Keratinocyte (primary cell): ENCODE measurements at regions not wholly inside any gene's neighbourhood (a gene's known extent, or its start where the extent isn't known, plus 50 kb on each side); places are given as distances from the start of the nearest gene placed in this dataset.

Source experiments
- DNase-seq: peaks from one replicate; pipeline ENCODE4 v3.0.0-alpha.2; 2011; ENCODE audit warnings: low read depth, missing footprints, low spot score
- FAIRE-seq: peaks from 2 replicates; lab custom pipeline; 2011; peaks lifted over from hg19 to GRCh38; lab: Jason Lieb, UNC
- H2AFZ ChIP-seq: 2 replicates; pipeline ENCODE4 v1.6.0; 2012; ENCODE audit warnings: low read length, control low read depth, inconsistent platforms; ENCODE audit not compliant: control insufficient read depth
- H3K27ac ChIP-seq: 2 replicates; pipeline ENCODE4 v1.5.1; 2011; ENCODE audit warnings: low read length; ENCODE audit not compliant: control insufficient read depth, insufficient read depth
- H3K27me3 ChIP-seq: 3 replicates; pipeline ENCODE4 v1.6.0; 2011; ENCODE audit warnings: low read length; ENCODE audit not compliant: control insufficient read depth, insufficient read depth; ENCODE audit errors: extremely low read depth
- H3K36me3 ChIP-seq, 2 experiments: 2 replicates in 1 of 2; 3 replicates in 1 of 2; pipeline ENCODE4 v1.5.1; 2011; ENCODE audit warnings: low read length in 2 of 2, mild to moderate bottlenecking in 1 of 2; ENCODE audit not compliant: control insufficient read depth in 2 of 2, insufficient read depth in 2 of 2; ENCODE audit errors: extremely low read depth in 1 of 2
- H3K4me1 ChIP-seq: 3 replicates; pipeline ENCODE4 v1.5.1; 2011; ENCODE audit warnings: low read length; ENCODE audit not compliant: control insufficient read depth, insufficient read depth; ENCODE audit errors: extremely low read depth
- H3K4me2 ChIP-seq: 3 replicates; pipeline ENCODE4 v1.6.0; 2011; ENCODE audit warnings: low read depth, low read length; ENCODE audit not compliant: control insufficient read depth, insufficient read depth; ENCODE audit errors: extremely low read depth
- H3K4me3 ChIP-seq, 3 experiments: fragments of 200-600 bp in 1 of 3; sonication (generic) in 1 of 3; 2 replicates in 2 of 3; 3 replicates in 1 of 3; pipeline ENCODE4 v1.5.1; 2011 to 2016; ENCODE audit warnings: low read length in 3 of 3, mild to moderate bottlenecking in 3 of 3, control low read depth in 2 of 3, inconsistent platforms in 1 of 3, low read depth in 1 of 3, mixed read lengths in 1 of 3, mixed run types in 1 of 3, moderate library complexity in 1 of 3; ENCODE audit not compliant: control insufficient read depth in 2 of 3, insufficient read depth in 2 of 3; ENCODE audit errors: extremely low read depth in 1 of 3
- H3K79me2 ChIP-seq: 2 replicates; pipeline ENCODE4 v1.6.0; 2012; ENCODE audit warnings: low read length; ENCODE audit not compliant: control insufficient read depth, insufficient read depth
- H3K9ac ChIP-seq: 3 replicates; pipeline ENCODE4 v1.6.0; 2011; ENCODE audit warnings: low read length; ENCODE audit not compliant: control insufficient read depth, insufficient read depth; ENCODE audit errors: extremely low read depth
- H3K9me1 ChIP-seq: 3 replicates; pipeline ENCODE4 v1.6.0; 2011; ENCODE audit warnings: low read length; ENCODE audit not compliant: control insufficient read depth, insufficient read depth; ENCODE audit errors: extremely low read depth
- H3K9me3 ChIP-seq: 2 replicates; pipeline ENCODE4 v1.5.1; 2012; ENCODE audit warnings: low read depth, low read length; ENCODE audit not compliant: control insufficient read depth
- H4K20me1 ChIP-seq: 3 replicates; pipeline ENCODE4 v1.6.0; 2011; ENCODE audit warnings: low read length; ENCODE audit not compliant: control insufficient read depth, insufficient read depth; ENCODE audit errors: extremely low read depth
- CTCF ChIP-seq, 3 experiments: IDR thresholded peaks in 1 of 3; conservative IDR thresholded peaks in 1 of 3; optimal IDR thresholded peaks in 1 of 3; 2 replicates in 2 of 3; 3 replicates in 1 of 3; pipeline versions ENCODE3 to v1.5.1; 2011; ENCODE audit warnings: low read length in 3 of 3, mild to moderate bottlenecking in 3 of 3, moderate library complexity in 2 of 3, control low read depth in 1 of 3, inconsistent platforms in 1 of 3; ENCODE audit not compliant: insufficient read depth in 2 of 3; ENCODE audit errors: extremely low read depth in 1 of 3
- EZH2 ChIP-seq: IDR thresholded peaks from one replicate; pipeline ENCODE4 v1.6.1; 2012; ENCODE audit warnings: inconsistent platforms, mild to moderate bottlenecking, low read length, moderate library complexity
- dilution Hi-C: fragments of 300-500 bp; cut with MboI; formaldehyde crosslinking; loops from one replicate; pipeline ENCODE4 v1.7.0; 2020; ENCODE audit warnings: low sequenced_read_pairs; ENCODE audit not compliant: extremely low pct_ligation_motif_present

- dilution Hi-C loops = no loop called here
- DNase-seq (no peak), FAIRE-seq (peak; percentile 17)
- H3K9ac ChIP-seq = no peak overlapping the region
- no peaks in the 10 kb centered on the region for H4K20me1 ChIP-seq
- H3K79me2 ChIP-seq = no peaks in the 10 kb centered on the region
- peaks cover 72% of the 10 kb centered on the region for H3K4me1 ChIP-seq
- H3K4me3 ChIP-seq = no peak overlapping the region
- no peaks in the 10 kb centered on the region for H3K27me3 ChIP-seq
- no peaks in the 10 kb centered on the region for H3K9me1 ChIP-seq
- peak overlapping the region; percentile 37 for H3K27ac ChIP-seq
- H3K36me3 ChIP-seq = no peaks in the 10 kb centered on the region
- peak overlapping the region; percentile 30 for H3K4me2 ChIP-seq
- no peak for TF ChIP-seq EZH2
- no peak for TF ChIP-seq CTCF (optimal IDR thresholded peaks at IDR 0.05 in 1 of 3, IDR thresholded peaks at IDR 0.05 in 1 of 3, conservative IDR thresholded peaks at IDR 0.05 in 1 of 3; ENCODE audit: extremely low read depth in 1 of 3, insufficient read depth in 2 of 3, low read length in 3 of 3)
- peak overlapping the region; percentile 43 for H2AFZ ChIP-seq
- H3K9me3 ChIP-seq = no peaks in the 10 kb centered on the region
Observed at GRCh38 chr6:113363048-113363798, 493.9 kb upstream of the MARCKS start.

GRCh38 chr6:113363866-113364265 is 493.3 kb upstream of the MARCKS start:
- Histone ChIP-seq H3K4me3 (no peak overlapping the region), H3K9ac (no peak overlapping the region), H3K27me3 (no peaks in the 10 kb centered on the region), H3K36me3 (no peaks in the 10 kb centered on the region), H3K9me3 (no peaks in the 10 kb centered on the region), H3K27ac (peak overlapping the region; percentile 42), H3K4me2 (peak overlapping the region; percentile 36), H4K20me1 (no peaks in the 10 kb centered on the region), H3K4me1 (peaks cover 66% of the 10 kb centered on the region), H3K9me1 (no peaks in the 10 kb centered on the region), H2AFZ (no peak overlapping the region), H3K79me2 (no peaks in the 10 kb centered on the region)
- TF ChIP-seq EZH2 (no peak), CTCF (optimal IDR thresholded peaks at IDR 0.05 in 1 of 3, IDR thresholded peaks at IDR 0.05 in 1 of 3, conservative IDR thresholded peaks at IDR 0.05 in 1 of 3; ENCODE audit: extremely low read depth in 1 of 3, insufficient read depth in 2 of 3, low read length in 3 of 3) (no peak)
- dilution Hi-C loops = no loop called here
- FAIRE-seq (no peak), DNase-seq (no peak)
